OCI-LY7 (cell line): ENCODE measurements at regions not wholly inside any gene's neighbourhood (a gene's known extent, or its start where the extent isn't known, plus 50 kb on each side); places are given as distances from the start of the nearest gene placed in this dataset.
"Not testable (repeated sequence)": the region's sequence is repeated elsewhere in the genome, so short reads cannot be mapped to it uniquely, and the experiment has no call there.

Source experiments
- BruUV-seq: library from RNA; stranded (reverse); fragments of 400-500 nt; replicated peaks from 2 replicates; lab custom pipeline; 2021; lab: Mats Ljungman, UMichigan
- CTCF ChIA-PET: fragments of 300-600 bp; sonication (Branson Sonifier 250); formaldehyde crosslinking; loops from one replicate; lab custom pipeline; 2022; ENCODE audit warnings: antibody characterized with exemption; ENCODE audit not compliant: unreplicated experiment; lab: Charles Lee
- POLR2A ChIA-PET: fragments of 300-600 bp; sonication (Branson Sonifier 250); formaldehyde crosslinking; loops from one replicate; lab custom pipeline; 2022; ENCODE audit warnings: antibody characterized with exemption; lab: Charles Lee
- DNase-seq: peaks from one replicate; pipeline ENCODE4 v3.0.0-alpha.2; 2015; ENCODE audit warnings: low spot score
- H2AFZ ChIP-seq: fragments of 200-600 bp; sonication (generic), shearing (Covaris generic); 2 replicates; pipeline ENCODE4 v1.6.1; 2014; ENCODE audit warnings: mild to moderate bottlenecking, antibody characterized with exemption, low read length, moderate library complexity
- H3K27ac ChIP-seq: fragments of 200-600 bp; sonication (generic); 2 replicates; pipeline ENCODE4 v1.5.1; 2014; ENCODE audit warnings: mixed run types, low read depth, mild to moderate bottlenecking, moderate library complexity, low read length, inconsistent platforms; ENCODE audit not compliant: poor library complexity, severe bottlenecking
- H3K36me3 ChIP-seq: fragments of 200-600 bp; sonication (generic); 2 replicates; pipeline ENCODE4 v1.6.1; 2014; ENCODE audit warnings: mild to moderate bottlenecking, antibody characterized with exemption, low read length, moderate library complexity, mixed read lengths; ENCODE audit not compliant: insufficient read depth
- H3K4me1 ChIP-seq: fragments of 200-600 bp; sonication (generic); 2 replicates; pipeline ENCODE4 v1.5.1; 2014; ENCODE audit warnings: mild to moderate bottlenecking, low read length; ENCODE audit not compliant: insufficient read depth, poor library complexity, severe bottlenecking
- H3K4me2 ChIP-seq: fragments of 200-600 bp; sonication (generic); 2 replicates; pipeline ENCODE4 v1.6.1; 2014; ENCODE audit warnings: mild to moderate bottlenecking, low read length
- H3K4me3 ChIP-seq: fragments of 200-600 bp; sonication (generic); 2 replicates; pipeline ENCODE4 v1.5.1; 2014; ENCODE audit warnings: mild to moderate bottlenecking, low read depth, low read length; ENCODE audit not compliant: poor library complexity, severe bottlenecking
- H3K79me2 ChIP-seq: fragments of 200-600 bp; sonication (generic); 2 replicates; pipeline ENCODE4 v1.6.1; 2016; ENCODE audit warnings: low read depth, mild to moderate bottlenecking, low read length, moderate library complexity, mixed read lengths; ENCODE audit not compliant: insufficient read depth
- H3K9me2 ChIP-seq: fragments of 200-600 bp; sonication (generic); 2 replicates; pipeline ENCODE4 v1.6.1; 2016; ENCODE audit warnings: mild to moderate bottlenecking, low read length, mixed read lengths; ENCODE audit not compliant: insufficient read depth
- H3K9me3 ChIP-seq: fragments of 200-600 bp; sonication (generic); 2 replicates; pipeline ENCODE4 v1.6.1; 2014; ENCODE audit warnings: mild to moderate bottlenecking, mixed run types, low read length, mixed read lengths
- H4K20me1 ChIP-seq: fragments of 200-600 bp; sonication (generic); 2 replicates; pipeline ENCODE4 v1.6.1; 2014; ENCODE audit warnings: mild to moderate bottlenecking, antibody characterized with exemption, low read length, moderate library complexity, mixed read lengths; ENCODE audit not compliant: insufficient read depth
- CTCF ChIP-seq: fragments of 200-600 bp; sonication (generic); conservative IDR thresholded peaks from 2 replicates; pipeline ENCODE4 v1.5.1; 2014; ENCODE audit warnings: mild to moderate bottlenecking, antibody characterized with exemption, low read length, moderate library complexity, mixed read lengths
- EZH2phosphoT487 ChIP-seq: fragments of 200-600 bp; sonication (generic); IDR thresholded peaks from 2 replicates; pipeline ENCODE4 v1.6.1; 2018; ENCODE audit warnings: low read depth, borderline replicate concordance, mild to moderate bottlenecking, mixed run types, antibody characterized with exemption, low read length, moderate library complexity, mixed read lengths
- intact Hi-C: fragments of 100-400 bp; cut with micrococcal nuclease; formaldehyde crosslinking; loops from one replicate; pipeline ENCODE4 v1.10.0; 2022; ENCODE audit not compliant: unreplicated experiment

- H3K27ac ChIP-seq: no peak overlapping the region
- H3K9me2 ChIP-seq: no peaks in the 10 kb centered on the region
- no peaks in the 10 kb centered on the region for H3K4me1 ChIP-seq
- H3K4me3 ChIP-seq: no peak overlapping the region
- H3K4me2 ChIP-seq: no peak overlapping the region
- intact Hi-C loops: no loop called here
- no peak overlapping the region for H2AFZ ChIP-seq
- H4K20me1 ChIP-seq: no peaks in the 10 kb centered on the region
- CTCF ChIA-PET: no interaction called here
- H3K36me3 ChIP-seq: no peaks in the 10 kb centered on the region
- no TSS peak for BruUV-seq
- POLR2A ChIA-PET: no interaction called here
- TF ChIP-seq EZH2phosphoT487 (no peak), CTCF (no peak)
- DNase-seq: no peak
- H3K9me3 ChIP-seq: peaks cover 6% of the 10 kb centered on the region; the same call in 1 of the 2 replicates
- H3K79me2 ChIP-seq: no peaks in the 10 kb centered on the region
Measured at GRCh38 chr4:94084155-94084554, 123.5 kb upstream of the SMARCAD1 start.

GRCh38 chr4:94099141-94099540, 108.5 kb upstream of the SMARCAD1 start:
- H3K9me3 ChIP-seq, H3K9me2 ChIP-seq, H3K4me1 ChIP-seq, H3K36me3 ChIP-seq, H3K27ac ChIP-seq, CTCF ChIA-PET, H3K79me2 ChIP-seq, BruUV-seq, H2AFZ ChIP-seq, intact Hi-C loops, H3K4me3 ChIP-seq, H4K20me1 ChIP-seq, H3K4me2 ChIP-seq, DNase-seq: not testable (repeated sequence)
- POLR2A ChIA-PET: interaction anchor here (0.6 kb wide), 1 partner anchor 177 kb away, joined by 3 read pairs; no protein-coding TSS in a partner anchor

GRCh38 chr4:94112644-94113043, 95.0 kb upstream of the SMARCAD1 start:
- Histone ChIP-seq H3K9me2 (no peaks in the 10 kb centered on the region), H3K9me3 (no peaks in the 10 kb centered on the region), H4K20me1 (no peaks in the 10 kb centered on the region), H3K36me3 (no peaks in the 10 kb centered on the region), H3K27ac (no peak overlapping the region), H3K79me2 (no peaks in the 10 kb centered on the region), H3K4me1 (no peaks in the 10 kb centered on the region), H2AFZ (no peak overlapping the region), H3K4me2 (no peak overlapping the region), H3K4me3 (no peak overlapping the region)
- POLR2A ChIA-PET: no interaction called here
- CTCF ChIA-PET: no interaction called here
- intact Hi-C loops: no loop called here
- no TSS peak for BruUV-seq
- no peak for DNase-seq
- TF ChIP-seq CTCF (no peak), EZH2phosphoT487 (no peak)
